Activated CD8-positive, alpha-beta memory T cell treated with anti-CD3 and anti-CD28 coated beads, Interleukin-2, amount 50 U/mL, for 48 hours (primary cell): ENCODE measurements at regions not wholly inside any gene's neighbourhood (a gene's known extent, or its start where the extent isn't known, plus 50 kb on each side); places are given as distances from the start of the nearest gene placed in this dataset.

Experiments used
- DNase-seq: peaks from one replicate; pipeline ENCODE4 v3.0.0-alpha.2; 2020

DNA sequence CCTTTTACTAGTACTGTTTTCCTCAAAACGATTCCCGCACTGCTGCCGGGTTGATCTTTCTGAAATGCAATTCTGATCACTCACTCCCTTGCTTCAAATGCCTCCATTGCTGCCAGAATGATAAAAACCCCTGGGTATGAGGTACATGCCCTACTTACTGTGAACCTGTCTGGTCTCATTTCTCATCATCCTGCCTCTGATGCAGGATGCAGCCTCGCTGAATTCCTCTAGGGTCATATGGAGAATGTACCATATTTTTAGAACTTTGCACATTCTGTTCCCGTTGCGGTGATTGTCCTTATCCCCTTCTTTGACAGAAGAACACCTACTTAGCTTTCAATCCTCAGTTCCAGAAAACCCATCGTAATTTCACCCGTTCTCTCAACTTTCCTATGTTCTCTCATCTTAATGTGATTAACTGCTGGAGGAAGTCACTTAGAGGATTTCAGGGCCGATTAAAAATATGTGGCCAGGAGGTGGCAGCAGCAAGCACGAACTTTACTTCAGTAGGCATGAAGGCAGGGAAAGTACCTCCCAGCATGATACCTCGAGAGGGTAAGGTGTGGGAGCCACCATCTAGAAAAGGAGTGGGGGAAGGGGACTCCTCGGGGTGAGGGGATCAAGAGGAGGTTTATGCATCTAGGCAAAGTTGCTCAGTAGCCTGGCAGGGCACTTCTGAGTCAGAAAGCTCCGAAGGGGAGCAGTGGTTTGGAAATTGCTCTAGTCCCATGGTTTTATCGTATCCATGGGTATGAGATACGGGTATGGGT lies 361.5 kb upstream of the ZP4 start:
- no peak for DNase-seq

- DNase-seq: no peak
Measured at GRCh38 chr1:238248356-238248755, 357.6 kb upstream of the ZP4 start.

- DNase-seq: no peak
Measured at GRCh38 chr1:238242181-238242580, 351.5 kb upstream of the ZP4 start.

DNA sequence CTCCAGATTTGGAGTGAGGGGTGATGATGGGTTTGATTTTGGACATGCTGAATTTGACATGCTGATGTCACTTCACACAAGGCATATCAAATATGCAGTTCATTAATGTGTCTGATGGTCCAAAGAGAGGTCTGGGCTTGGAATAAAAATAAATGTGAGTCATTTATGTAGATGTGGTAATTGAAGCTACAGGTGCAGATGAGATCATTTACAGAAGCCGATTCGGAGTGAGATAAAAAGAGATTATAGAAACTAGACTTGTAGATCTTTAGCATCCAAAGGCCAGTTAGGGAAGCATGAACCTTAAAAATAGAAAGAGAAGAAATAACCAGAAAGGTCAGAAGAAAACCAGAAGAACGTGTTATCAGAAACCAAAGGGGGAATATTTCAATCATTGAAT lies 350.9 kb upstream of the ZP4 start:
- DNase-seq: no peak

- DNase-seq: no peak
Measured at GRCh38 chr1:238239343-238239742, 348.6 kb upstream of the ZP4 start.

GRCh38 chr1:238233966-238234365 lies 343.2 kb upstream of the ZP4 start:
- no peak for DNase-seq

- DNase-seq: no peak
Measured at GRCh38 chr1:238232084-238232710, 341.5 kb upstream of the ZP4 start.

GRCh38 chr1:238226810-238227209 lies 336.1 kb upstream of the ZP4 start:
- DNase-seq: no peak

GRCh38 chr1:238223076-238223640 lies 332.4 kb upstream of the ZP4 start:
- DNase-seq: no peak

- no peak for DNase-seq
Measured at GRCh38 chr1:238221738-238222137, 331.0 kb upstream of the ZP4 start.

GRCh38 chr1:238214449-238214848 lies 323.7 kb upstream of the ZP4 start:
- DNase-seq: no peak

GRCh38 chr1:238205045-238205662 lies 314.4 kb upstream of the ZP4 start:
- no peak for DNase-seq

DNA sequence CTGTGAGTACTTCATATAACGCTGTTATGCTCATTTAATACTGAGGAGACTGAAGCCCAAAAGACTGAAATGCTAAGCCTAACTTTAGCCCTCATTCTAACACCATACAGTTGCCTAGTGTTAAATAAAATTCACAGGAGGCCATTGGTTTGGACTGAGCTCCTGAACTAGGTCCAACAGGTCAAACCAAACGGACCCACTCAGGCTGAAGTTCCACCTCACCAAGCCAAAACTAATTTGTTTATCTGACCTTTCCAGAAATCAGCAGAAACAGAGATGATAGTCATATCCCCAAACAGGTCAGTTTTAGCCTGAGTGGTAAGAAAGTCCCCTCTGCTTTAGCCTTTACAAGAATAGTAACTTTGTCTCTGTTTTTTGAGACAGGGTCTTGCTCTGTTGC lies 311.3 kb upstream of the ZP4 start:
- DNase-seq: no peak

DNA sequence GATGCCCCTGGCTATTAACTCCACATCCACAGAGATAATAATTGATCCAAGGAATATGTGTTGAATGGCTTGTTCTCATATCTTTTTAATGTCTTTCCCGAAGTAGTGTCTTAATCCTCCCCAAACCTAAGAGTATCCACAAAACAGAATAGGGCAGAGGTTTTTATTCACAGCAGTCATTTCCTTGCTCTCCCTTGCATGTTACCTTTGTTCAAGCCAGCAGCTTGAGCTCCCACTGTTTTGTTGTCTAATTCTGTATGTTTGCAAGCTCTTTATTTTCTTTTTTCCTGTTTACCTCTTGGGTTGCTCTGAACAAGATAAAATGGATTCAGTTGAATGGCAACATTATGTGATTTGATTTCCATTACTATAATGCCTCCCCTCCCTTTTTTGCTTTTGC lies 308.6 kb upstream of the ZP4 start:
- DNase-seq: no peak

DNA sequence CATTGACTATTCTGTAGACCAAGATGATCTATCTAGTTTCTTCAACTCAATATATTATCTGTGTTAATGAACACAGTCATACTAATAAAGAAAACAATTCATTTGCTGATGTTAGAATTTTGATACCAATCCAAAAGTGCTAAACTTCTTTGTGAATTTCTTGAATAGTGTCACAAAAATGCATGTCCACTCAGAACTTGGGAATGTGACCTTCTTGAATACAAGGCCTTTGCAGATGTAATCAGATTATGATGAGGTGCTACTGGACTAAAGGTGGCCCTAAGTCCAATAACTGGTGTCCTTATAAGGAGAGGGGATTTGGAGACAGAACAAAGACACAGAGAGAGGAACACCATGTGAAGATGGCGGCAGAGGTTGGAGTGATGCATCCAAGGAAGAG lies 305.8 kb upstream of the ZP4 start:
- no peak for DNase-seq

DNA sequence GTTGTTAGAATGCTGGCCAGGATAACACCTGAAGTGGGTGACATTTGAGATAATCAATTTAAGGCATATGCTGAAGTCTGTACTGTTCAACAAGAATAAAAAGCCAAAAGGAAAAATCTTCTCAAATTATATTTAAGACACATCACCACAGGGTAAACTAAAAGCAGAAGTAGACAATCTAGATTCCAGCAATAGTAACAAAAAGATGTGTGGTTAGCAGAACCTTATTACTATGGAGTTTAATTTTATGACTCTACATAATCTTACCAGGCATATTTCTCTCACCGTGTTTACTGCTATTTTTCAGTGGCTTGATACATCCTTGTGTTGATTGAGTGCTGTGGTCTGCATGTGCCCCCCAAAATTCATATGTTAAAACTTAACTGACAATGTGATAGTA lies 300.4 kb upstream of the ZP4 start:
- DNase-seq: no peak

GRCh38 chr1:238187575-238187949 lies 296.8 kb upstream of the ZP4 start:
- DNase-seq: no peak

GRCh38 chr1:238186887-238187574 lies 296.3 kb upstream of the ZP4 start:
- DNase-seq: no peak

DNA sequence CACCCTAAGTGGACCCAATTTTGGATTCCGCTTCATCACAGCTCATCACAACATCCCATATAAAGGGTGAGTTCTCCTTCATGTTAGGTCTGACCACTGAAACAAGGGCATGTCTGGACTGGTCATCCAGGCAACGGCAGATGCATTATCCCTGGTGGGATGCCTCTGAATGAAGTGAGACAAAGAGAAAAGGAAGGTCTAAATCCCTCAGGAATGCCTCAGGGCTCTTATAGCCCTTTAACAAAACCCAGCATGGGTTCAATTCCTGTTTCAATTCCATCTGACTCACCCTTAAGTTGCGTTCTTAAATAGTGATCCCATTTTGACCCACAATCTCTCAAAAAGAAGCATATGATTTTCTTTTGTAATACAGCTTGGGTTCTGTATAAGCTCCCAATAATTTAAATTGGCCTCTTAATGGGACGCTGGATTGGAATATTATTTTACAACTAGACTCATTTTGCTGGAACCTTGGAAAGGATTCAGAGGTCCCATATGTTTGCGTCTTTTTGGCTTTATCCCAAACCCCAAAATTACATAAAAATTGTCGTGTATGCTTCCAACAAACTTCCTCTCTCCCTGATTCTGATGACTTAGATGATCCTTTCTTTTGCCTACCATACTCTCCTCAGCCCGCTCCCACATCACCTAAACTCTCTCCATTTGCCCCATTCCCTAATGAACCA lies 287.4 kb upstream of the ZP4 start:
- no peak for DNase-seq

DNA sequence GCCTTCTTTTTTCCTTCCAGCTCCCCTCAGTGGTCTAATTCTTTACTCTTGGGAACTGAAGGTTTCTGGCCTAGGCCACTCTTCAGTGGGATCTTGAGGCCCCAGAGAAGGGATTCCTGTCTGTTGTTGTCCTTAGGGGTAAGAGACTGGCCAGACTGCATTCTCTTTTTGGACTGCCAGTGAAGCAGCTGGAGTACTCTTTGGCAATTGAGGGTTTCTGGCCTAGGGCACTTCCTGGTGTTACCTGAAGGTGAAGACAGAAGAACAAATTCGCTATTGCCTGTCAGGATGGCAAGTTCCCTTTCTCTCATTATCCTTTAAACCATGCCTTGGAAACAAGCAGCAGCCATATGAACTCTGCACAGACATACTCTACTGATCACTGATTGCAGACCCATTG lies 286.6 kb upstream of the ZP4 start:
- DNase-seq: no peak

DNA sequence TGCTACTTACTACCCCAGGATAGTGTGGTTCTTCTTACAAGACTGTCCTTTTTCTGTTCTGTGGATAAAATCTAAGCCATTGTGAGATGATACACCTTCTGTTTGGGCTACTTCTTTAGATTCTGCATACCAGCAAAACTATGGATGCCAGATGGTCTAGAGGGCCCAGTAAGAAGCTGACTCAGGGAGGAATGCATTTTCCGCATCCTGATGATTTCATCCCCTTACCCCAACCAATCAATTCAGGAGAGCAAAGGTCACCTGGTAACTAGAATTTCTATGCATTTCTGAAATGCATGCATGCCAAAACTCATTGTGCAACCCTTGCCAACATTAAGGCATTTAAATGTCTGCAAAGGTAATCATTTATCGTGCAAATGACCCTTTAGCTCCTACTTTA lies 285.7 kb upstream of the ZP4 start:
- no peak for DNase-seq

DNA sequence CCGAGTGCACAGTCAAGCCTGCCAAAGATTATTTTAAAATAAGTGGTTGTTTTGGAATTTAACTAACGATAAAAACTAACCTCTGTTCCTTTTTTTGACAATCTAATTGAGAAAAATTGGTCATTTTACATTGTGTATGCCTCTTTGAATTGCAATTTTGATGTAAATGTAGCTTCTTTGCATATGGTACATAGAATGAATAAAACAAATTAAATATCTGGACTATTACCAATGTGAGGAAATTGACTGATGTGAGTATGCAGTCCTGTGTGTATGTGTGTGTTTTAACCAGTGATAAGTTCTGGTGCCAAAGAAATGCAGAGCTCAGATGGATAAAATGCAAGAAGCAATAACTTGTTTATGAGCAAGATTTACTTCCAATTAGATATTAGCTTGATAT lies 281.3 kb upstream of the ZP4 start:
- no peak for DNase-seq

DNA sequence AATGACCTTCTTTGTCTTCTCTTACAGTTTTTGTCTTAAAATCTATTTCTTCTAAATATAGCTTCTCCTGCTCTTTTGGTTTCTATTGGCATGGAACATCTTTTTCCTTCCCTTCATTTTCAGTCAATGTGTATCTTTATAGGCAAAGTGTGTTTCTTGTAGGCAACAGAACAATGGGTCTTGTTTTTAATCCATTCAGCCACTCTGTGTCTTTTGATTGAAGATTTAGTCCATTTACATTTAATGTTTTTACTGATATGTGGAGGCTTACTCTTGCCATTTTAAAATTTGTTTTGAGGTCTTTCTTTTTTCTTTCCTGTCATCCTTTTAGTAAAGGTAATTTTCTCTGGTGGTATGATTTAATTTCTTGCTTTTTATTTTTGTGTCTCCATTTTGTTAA lies 271.2 kb upstream of the ZP4 start:
- DNase-seq: no peak
